Esophagus muscularis mucosa (tissue), 4 donors: ENCODE measurements at regions not wholly inside any gene's neighbourhood (a gene's known extent, or its start where the extent isn't known, plus 50 kb on each side); places are given as distances from the start of the nearest gene placed in this dataset.

ENCODE experiments used
- DNase-seq: peaks from one replicate; pipeline ENCODE4 v3.0.0-alpha.2; 2017; ENCODE audit errors: extremely low spot score
- H3K27ac ChIP-seq, 4 donors: fragments of 200-600 bp; sonication (generic); replicated peaks in 1 of 4; 1 replicate in 3 of 4; 2 replicates in 1 of 4; pipeline ENCODE4 v1.5.1; 2016 to 2019; ENCODE audit warnings: mild to moderate bottlenecking in 1 of 4
- H3K27me3 ChIP-seq, 4 donors: fragments of 200-600 bp; sonication (generic); one replicate each; pipeline versions ENCODE4 v1.5.1 to v1.6.0; 2016 to 2019
- H3K36me3 ChIP-seq, 4 donors: fragments of 200-600 bp; sonication (generic); one replicate each; pipeline ENCODE4 v1.5.1; 2016 to 2019
- H3K4me1 ChIP-seq, 4 donors: fragments of 200-600 bp; sonication (generic); one replicate each; pipeline ENCODE4 v1.5.1; 2016 to 2019
- H3K4me3 ChIP-seq, 4 donors: fragments of 200-600 bp; sonication (generic); 1 replicate in 2 of 4; 2 replicates in 2 of 4; pipeline ENCODE4 v1.5.1; 2016 to 2019; ENCODE audit warnings: mild to moderate bottlenecking in 4 of 4, moderate library complexity in 1 of 4
- H3K9me3 ChIP-seq, 4 donors: fragments of 200-600 bp; sonication (generic); 1 replicate in 3 of 4; 2 replicates in 1 of 4; pipeline ENCODE4 v1.5.1; 2016 to 2019
- CTCF ChIP-seq, 3 experiments: fragments of 200-600 bp in 2 of 3; fragments of 450-650 bp in 1 of 3; sonication (generic) in 2 of 3; IDR thresholded peaks; one replicate each; pipeline ENCODE4 v1.5.1; 2017 to 2019; ENCODE audit warnings: antibody characterized with exemption in 3 of 3, mild to moderate bottlenecking in 2 of 3, moderate library complexity in 1 of 3
- EP300 ChIP-seq: sonication (generic); formaldehyde crosslinking; IDR thresholded peaks from one replicate; pipeline ENCODE4 v1.6.1; 2017; ENCODE audit warnings: antibody characterized with exemption
- POLR2A ChIP-seq: fragments of 450-650 bp; IDR thresholded peaks from one replicate; pipeline ENCODE4 v1.6.1; 2017; ENCODE audit warnings: antibody characterized with exemption, moderate library complexity, mild to moderate bottlenecking, low read depth
- POLR2AphosphoS5 ChIP-seq, 2 donors: sonication (generic); formaldehyde crosslinking; IDR thresholded peaks; one replicate each; pipeline ENCODE4 v1.6.1; 2017; ENCODE audit warnings: antibody characterized with exemption in 2 of 2
- WGBS: methylation state at CpG from one replicate; pipeline ENCODE4 v1.1.5; 2018; 5-methylcytosine and 5-hydroxymethylcytosine counted together
- intact Hi-C: fragments of 100-400 bp; cut with DNase I; formaldehyde crosslinking; loops from one replicate; pipeline ENCODE4 v1.15.1; 2023

GRCh38 chrX:138930583-138930945, 219.0 kb upstream of the FGF13 start:
- Histone ChIP-seq H3K36me3 (no peaks in the 10 kb centered on the region), H3K9me3 (no peaks in the 10 kb centered on the region), H3K27me3 (no peaks in the 10 kb centered on the region), H3K27ac (no peak overlapping the region), H3K4me3 (no peak overlapping the region), H3K4me1 (no peaks in the 10 kb centered on the region)
- intact Hi-C loops: no loop called here
- DNase-seq: no peak
- no peak for TF ChIP-seq EP300
- TF ChIP-seq CTCF (IDR thresholded peaks at IDR 0.05): no peak
- TF ChIP-seq POLR2AphosphoS5 (IDR thresholded peaks at IDR 0.05): no peak
- TF ChIP-seq POLR2A: no peak
- WGBS: 79% methylated on average over 4 of the region's 4 CpGs

- H3K36me3 ChIP-seq: no peaks in the 10 kb centered on the region
- no peak overlapping the region for H3K4me3 ChIP-seq
- intact Hi-C loops: no loop called here
- WGBS: 48% methylated on average over 4 of the region's 4 CpGs
- no peak for DNase-seq
- no peaks in the 10 kb centered on the region for H3K9me3 ChIP-seq
- TF ChIP-seq CTCF (IDR thresholded peaks at IDR 0.05): no peak
- TF ChIP-seq EP300: no peak
- no peaks in the 10 kb centered on the region for H3K27me3 ChIP-seq
- no peaks in the 10 kb centered on the region for H3K4me1 ChIP-seq
- no peak overlapping the region for H3K27ac ChIP-seq
These were observed 218.5 kb upstream of the FGF13 start for GRCh38 chrX:138929926-138930582.

GRCh38 chrX:138928737-138929459, 217.4 kb upstream of the FGF13 start:
- Histone ChIP-seq H3K27ac (no peak overlapping the region), H3K36me3 (no peaks in the 10 kb centered on the region), H3K4me1 (no peaks in the 10 kb centered on the region), H3K4me3 (no peak overlapping the region), H3K9me3 (no peaks in the 10 kb centered on the region), H3K27me3 (no peaks in the 10 kb centered on the region)
- no peak for TF ChIP-seq POLR2A
- TF ChIP-seq EP300: no peak
- TF ChIP-seq CTCF (IDR thresholded peaks at IDR 0.05): no peak
- TF ChIP-seq POLR2AphosphoS5 (IDR thresholded peaks at IDR 0.05): no peak
- intact Hi-C loops: no loop called here
- WGBS: 69% methylated on average over 1 of the region's 1 CpG
- no peak for DNase-seq

DNA sequence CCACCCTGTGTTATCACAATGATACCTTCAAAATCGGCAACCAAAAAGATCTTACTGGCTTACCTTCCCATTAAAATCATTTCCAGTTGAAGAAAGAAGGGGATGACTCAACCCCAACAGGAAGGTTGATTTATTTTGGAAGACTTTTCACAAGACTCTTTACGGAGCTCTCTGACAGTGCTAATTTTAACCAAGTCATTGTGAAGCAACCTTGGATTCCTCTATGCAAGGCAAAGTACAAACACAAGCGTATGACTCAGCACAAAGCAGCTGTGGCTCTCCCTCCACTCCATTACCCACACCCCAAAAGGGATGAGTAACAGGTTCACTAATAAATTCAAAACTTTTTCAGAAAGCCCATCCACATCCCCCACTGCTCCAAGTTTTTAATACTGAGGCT, 213.8 kb upstream of the FGF13 start:
- no peaks in the 10 kb centered on the region for H3K27me3 ChIP-seq
- no peak overlapping the region for H3K4me3 ChIP-seq
- DNase-seq: no peak
- H3K36me3 ChIP-seq: no peaks in the 10 kb centered on the region
- TF ChIP-seq POLR2AphosphoS5 (IDR thresholded peaks at IDR 0.05) (peak in 1 of 2 donors; percentile 17), POLR2A (no peak)
- intact Hi-C loops: no loop called here
- 51% methylated on average over 3 of the region's 3 CpGs for WGBS
- H3K4me1 ChIP-seq: no peaks in the 10 kb centered on the region
- H3K27ac ChIP-seq: no peak overlapping the region
- H3K9me3 ChIP-seq: no peaks in the 10 kb centered on the region

GRCh38 chrX:138923805-138924204, 212.3 kb upstream of the FGF13 start:
- Histone ChIP-seq H3K4me1 (no peaks in the 10 kb centered on the region), H3K9me3 (no peaks in the 10 kb centered on the region), H3K27me3 (no peaks in the 10 kb centered on the region), H3K36me3 (no peaks in the 10 kb centered on the region), H3K4me3 (no peak overlapping the region), H3K27ac (no peak overlapping the region)
- intact Hi-C loops: no loop called here
- TF ChIP-seq POLR2AphosphoS5 (IDR thresholded peaks at IDR 0.05) (no peak), EP300 (no peak), POLR2A (no peak)
- DNase-seq: no peak
